Subcutaneous abdominal adipose tissue (tissue), 5 donors: ENCODE measurements at regions not wholly inside any gene's neighbourhood (a gene's known extent, or its start where the extent isn't known, plus 50 kb on each side); places are given as distances from the start of the nearest gene placed in this dataset.

Experiments used
- H3K27ac ChIP-seq: one replicate; pipeline ENCODE4 v1.7.0; 2013; ENCODE audit warnings: low read depth, mild to moderate bottlenecking, inconsistent platforms, low read length, moderate library complexity
- H3K27me3 ChIP-seq, 5 donors: one replicate each; pipeline ENCODE4 v1.7.0; 2013; ENCODE audit warnings: low read length in 5 of 5, inconsistent platforms in 1 of 5; ENCODE audit not compliant: control insufficient read depth in 5 of 5, insufficient read depth in 4 of 5
- H3K36me3 ChIP-seq, 5 donors: one replicate each; pipeline ENCODE4 v1.7.0; 2013; ENCODE audit warnings: low read length in 5 of 5; ENCODE audit not compliant: control insufficient read depth in 5 of 5, insufficient read depth in 5 of 5
- H3K4me1 ChIP-seq, 5 donors: one replicate each; pipeline ENCODE4 v1.7.0; 2013; ENCODE audit warnings: low read length in 5 of 5, mild to moderate bottlenecking in 3 of 5, moderate library complexity in 1 of 5; ENCODE audit not compliant: control insufficient read depth in 5 of 5, insufficient read depth in 5 of 5
- H3K4me3 ChIP-seq, 5 donors: one replicate each; pipeline ENCODE4 v1.7.0; 2013; ENCODE audit warnings: low read length in 5 of 5, low read depth in 1 of 5
- H3K9ac ChIP-seq, 5 donors: one replicate each; pipeline ENCODE4 v1.7.0; 2013; ENCODE audit warnings: low read length in 5 of 5, mild to moderate bottlenecking in 4 of 5, moderate library complexity in 3 of 5
- H3K9me3 ChIP-seq, 5 donors: one replicate each; pipeline ENCODE4 v1.7.0; 2013; ENCODE audit warnings: low read length in 5 of 5; ENCODE audit not compliant: control insufficient read depth in 5 of 5
- donor health status: healthy.
- donor health status: healthy.
- donor health status: healthy.
- donor health status: healthy.
- donor health status: healthy.

DNA sequence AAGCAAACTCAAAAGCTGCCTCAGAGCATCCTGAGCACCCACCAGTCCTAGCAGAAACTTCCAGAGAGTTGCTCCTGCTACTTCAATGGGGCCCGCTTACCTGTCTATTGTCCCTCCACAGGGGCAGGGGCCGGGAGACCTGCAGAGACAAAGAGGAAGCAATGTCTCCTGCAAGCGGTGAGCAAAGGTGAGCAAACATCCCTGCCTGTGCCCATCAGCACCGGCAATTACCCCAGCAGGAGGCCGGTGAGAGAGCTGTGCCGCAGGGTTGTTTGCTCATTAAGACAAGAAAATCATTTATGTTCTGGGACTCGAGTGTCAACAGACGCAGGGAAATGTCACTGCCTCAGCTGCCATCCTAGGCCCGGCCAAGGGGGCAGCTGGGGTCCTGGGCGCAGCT lies 53.8 kb upstream of the TARDBP start:
- Histone ChIP-seq H3K4me3 (no peak overlapping the region), H3K9ac (no peak overlapping the region), H3K27ac (no peak overlapping the region), H3K4me1 (peaks cover 0 to 10% (median 0%) of the 10 kb centered on the region in 5 donors), H3K9me3 (peaks cover 2 to 7% (median 4%) of the 10 kb centered on the region in 5 donors), H3K36me3 (no peaks in the 10 kb centered on the region), H3K27me3 (peaks cover 0 to 12% (median 4%) of the 10 kb centered on the region in 5 donors)

DNA sequence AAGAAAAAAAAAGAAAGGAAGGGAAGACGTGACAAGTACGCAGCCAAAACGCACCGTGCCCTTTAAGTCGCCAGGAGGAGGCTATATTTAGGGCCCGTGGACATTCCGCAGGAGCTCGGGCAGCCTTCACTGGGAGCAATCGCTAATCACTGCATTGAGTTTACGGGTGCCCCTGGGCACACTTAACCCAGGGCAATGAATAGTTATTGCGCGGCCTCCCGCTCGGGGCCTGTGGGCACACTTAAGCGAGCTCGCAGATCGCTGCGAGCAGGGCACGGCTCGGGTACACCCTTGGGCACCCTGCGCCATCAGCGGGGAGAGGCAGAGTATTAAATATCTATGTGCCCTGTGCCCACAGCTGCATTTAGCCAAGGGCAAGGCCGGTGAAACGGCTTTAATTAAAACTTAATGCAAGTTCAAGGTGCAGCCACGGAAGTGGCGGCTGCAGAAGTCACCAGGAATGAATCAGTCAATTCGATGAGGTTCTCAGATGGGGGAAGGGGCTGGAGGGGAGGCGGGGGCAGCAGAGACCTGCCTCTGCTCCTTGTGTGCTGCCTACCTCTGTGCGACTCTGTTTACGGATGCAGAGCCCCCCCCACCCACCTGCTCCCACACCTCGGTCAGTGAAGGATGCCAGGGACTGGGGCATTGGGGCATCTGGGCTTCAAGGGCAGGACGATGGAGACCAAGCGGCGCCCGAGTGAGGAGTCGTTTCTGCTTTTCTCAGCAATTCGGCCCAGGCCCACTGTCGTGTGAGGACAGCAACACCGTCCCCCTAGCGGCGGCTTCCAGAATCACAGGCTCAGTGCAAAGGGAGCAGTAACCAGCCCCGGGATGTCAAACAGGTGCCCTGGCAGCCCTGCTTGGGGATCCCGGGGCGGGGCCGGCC lies 51.8 kb upstream of the TARDBP start:
- H3K4me1 ChIP-seq = peaks cover 0 to 20% (median 0%) of the 10 kb centered on the region in 5 donors
- no peaks in the 10 kb centered on the region for H3K36me3 ChIP-seq
- no peak overlapping the region for H3K4me3 ChIP-seq
- H3K27me3 ChIP-seq = peaks cover 0 to 15% (median 9%) of the 10 kb centered on the region in 5 donors
- no peak overlapping the region for H3K27ac ChIP-seq
- no peaks in the 10 kb centered on the region for H3K9me3 ChIP-seq
- H3K9ac ChIP-seq = no peak overlapping the region

DNA sequence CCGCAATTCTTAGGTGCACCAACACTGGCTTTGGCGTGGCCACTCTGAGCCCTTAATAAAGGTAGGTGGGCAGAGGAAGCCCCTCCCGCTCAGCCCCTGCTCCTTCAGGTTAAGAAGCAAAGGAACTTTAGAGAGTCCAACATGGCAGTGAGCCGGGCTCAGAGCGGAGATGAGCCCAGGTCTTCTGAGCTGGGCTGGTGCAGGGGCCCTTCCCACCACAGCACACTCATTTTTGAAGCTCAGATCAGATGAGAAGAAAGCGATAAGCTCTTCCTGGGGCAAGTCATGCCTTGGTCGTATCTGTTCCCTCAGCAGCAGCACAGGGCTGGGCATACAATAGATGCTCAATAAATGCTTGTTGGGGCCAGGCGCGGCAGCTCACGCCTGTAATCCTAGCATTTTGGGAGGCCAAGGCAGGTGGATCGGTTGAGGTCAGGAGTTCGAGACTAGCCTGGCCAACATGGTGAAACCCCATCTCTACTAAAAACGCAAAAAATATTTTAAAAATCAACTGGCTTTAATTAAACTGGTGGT lies 51.1 kb upstream of the TARDBP start:
- Histone ChIP-seq H3K27ac (no peak overlapping the region), H3K4me1 (peaks cover 0 to 24% (median 3%) of the 10 kb centered on the region in 5 donors), H3K27me3 (peaks cover 0 to 15% (median 9%) of the 10 kb centered on the region in 5 donors), H3K9ac (no peak overlapping the region), H3K4me3 (no peak overlapping the region), H3K36me3 (no peaks in the 10 kb centered on the region), H3K9me3 (no peaks in the 10 kb centered on the region)

DNA sequence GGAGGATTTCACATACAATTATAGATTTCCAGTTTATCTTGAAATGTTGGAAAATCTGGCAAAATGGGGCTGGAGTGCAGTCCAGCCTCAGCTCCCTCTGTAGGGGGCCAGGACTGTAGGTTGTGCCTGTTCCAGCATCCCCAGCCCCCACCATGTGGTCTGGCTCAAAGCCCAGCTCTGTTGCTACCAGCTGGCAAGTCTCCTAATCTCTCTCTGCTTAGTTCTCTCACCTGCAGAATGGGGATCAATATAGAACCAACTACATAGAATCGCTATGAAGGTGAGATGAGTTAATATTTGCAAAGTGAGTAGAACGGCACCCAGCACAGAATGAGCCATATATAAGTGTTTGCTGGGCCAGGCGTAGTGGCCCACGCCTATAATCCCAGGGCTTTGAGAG lies 50.0 kb upstream of the TARDBP start:
- H3K9me3 ChIP-seq = no peaks in the 10 kb centered on the region
- no peaks in the 10 kb centered on the region for H3K36me3 ChIP-seq
- no peak overlapping the region for H3K4me3 ChIP-seq
- H3K27me3 ChIP-seq = peaks cover 0 to 15% (median 9%) of the 10 kb centered on the region in 5 donors
- H3K4me1 ChIP-seq = peaks cover 0 to 21% (median 3%) of the 10 kb centered on the region in 5 donors
- H3K9ac ChIP-seq = no peak overlapping the region
- no peak overlapping the region for H3K27ac ChIP-seq
